Heart left ventricle (tissue), 16 donors: ENCODE measurements at regions not wholly inside any gene's neighbourhood (a gene's known extent, or its start where the extent isn't known, plus 50 kb on each side); places are given as distances from the start of the nearest gene placed in this dataset.

Experiments used
- ATAC-seq, 4 donors: fragments of 200-7000 bp; cut with Tn5 transposase; one replicate each; pipeline ENCODE4 v1.9.1; 2020 to 2022; ENCODE audit warnings: moderate library complexity in 4 of 4, mild to moderate bottlenecking in 3 of 4, moderate number of reproducible peaks in 1 of 4
- DNase-seq, 5 donors: peaks; one replicate each; pipeline ENCODE4 v3.0.0-alpha.2; 2020
- H3K27ac ChIP-seq, 12 donors: fragments of 200-600 bp; sonication (generic) in 4 of 12; one replicate each; pipeline versions ENCODE4 v1.5.0 to v1.8.0; 2016 to 2022; ENCODE audit warnings: mild to moderate bottlenecking in 2 of 12
- H3K27me3 ChIP-seq, 9 donors: fragments of 200-600 bp; sonication (generic) in 2 of 9; one replicate each; pipeline versions ENCODE4 v1.5.1 to v1.8.0; 2016 to 2022; ENCODE audit warnings: mild to moderate bottlenecking in 3 of 9
- H3K36me3 ChIP-seq, 9 donors: fragments of 200-600 bp; sonication (generic) in 2 of 9; one replicate each; pipeline versions ENCODE4 v1.5.0 to v1.8.0; 2018 to 2022; ENCODE audit warnings: mild to moderate bottlenecking in 2 of 9
- H3K4me1 ChIP-seq, 12 donors: fragments of 200-600 bp; sonication (generic) in 4 of 12; one replicate each; pipeline versions ENCODE4 v1.5.0 to v1.8.0; 2016 to 2022; ENCODE audit warnings: mild to moderate bottlenecking in 3 of 12
- H3K4me3 ChIP-seq, 12 donors: fragments of 200-600 bp; sonication (generic) in 4 of 12; one replicate each; pipeline versions ENCODE4 v1.5.0 to v1.8.0; 2017 to 2022; ENCODE audit warnings: mild to moderate bottlenecking in 9 of 12, moderate library complexity in 4 of 12
- H3K9me3 ChIP-seq, 12 donors: fragments of 200-600 bp; sonication (generic) in 4 of 12; one replicate each; pipeline versions ENCODE4 v1.5.0 to v1.8.0; 2016 to 2022; ENCODE audit warnings: mild to moderate bottlenecking in 1 of 12
- POLR2A ChIP-seq, 2 donors: fragments of 450-650 bp; IDR thresholded peaks; one replicate each; pipeline ENCODE4 v1.6.1; 2017; ENCODE audit warnings: antibody characterized with exemption in 2 of 2, mild to moderate bottlenecking in 2 of 2, moderate library complexity in 2 of 2
- WGBS, 4 donors: extraction: QIAGEN DNeasy Blood & Tissue Kit in 2 of 4; methylation state at CpG; one replicate each; pipeline versions ENCODE4 v1.1.5 to v1.1.7; 2013 to 2018; 5-methylcytosine and 5-hydroxymethylcytosine counted together
- intact Hi-C, 10 donors: fragments of 100-400 bp; cut with DNase I; formaldehyde crosslinking; loops; one replicate each; pipeline versions ENCODE4 v1.11.1 to v1.14.2; 2022
- TF ChIP-seq, protein P1 (sequence below), 12 donors: fragments of 200-600 bp; sonication (generic) in 4 of 12; IDR thresholded peaks; one replicate each; pipeline versions ENCODE4 v1.5.0 to v1.8.0; 2018 to 2022; ENCODE audit warnings: antibody characterized with exemption in 12 of 12, mild to moderate bottlenecking in 5 of 12
- donor health status: ischemic (EF 13 %, LVEDD 7.1; RV severe dilation, severe dysfunction).
- donor health status: healthy with polysubstance abuse.
- donor health status: DM: no; HTN: yes; CAD: no.
- donor health status: DM: no; HTN: no; CAD: no.
- donor health status: ischemic (EF 25% LVEDD 6.9; RV normal size, moderate dysfunction).
- donor health status: ischemic (EF 25% LVEDD 5.7; RV mildly dilated, moderate dysfunction).
- donor health status: healthy.
- donor health status: DM: yes; HTN: yes; CAD: no.
- donor health status: ischemic (EF 35%, LVEDD 5.7; RV mildly dilated, moderate dysfunction).
- donor health status: nonischemic (EF 11% LVEDD 7.7; RV severe dilation, severe dysfunction).
- donor health status: DM: yes; HTN: yes; CAD: no.
- donor health status: PGD.
- donor health status: ischemic (EF 29% LVEDD 5.4; RV normal size, mild dysfunction).
- donor health status: nonischemic (EF 23%, LVEDD 6.1; RV moderate dilation, normal function).

DNA sequence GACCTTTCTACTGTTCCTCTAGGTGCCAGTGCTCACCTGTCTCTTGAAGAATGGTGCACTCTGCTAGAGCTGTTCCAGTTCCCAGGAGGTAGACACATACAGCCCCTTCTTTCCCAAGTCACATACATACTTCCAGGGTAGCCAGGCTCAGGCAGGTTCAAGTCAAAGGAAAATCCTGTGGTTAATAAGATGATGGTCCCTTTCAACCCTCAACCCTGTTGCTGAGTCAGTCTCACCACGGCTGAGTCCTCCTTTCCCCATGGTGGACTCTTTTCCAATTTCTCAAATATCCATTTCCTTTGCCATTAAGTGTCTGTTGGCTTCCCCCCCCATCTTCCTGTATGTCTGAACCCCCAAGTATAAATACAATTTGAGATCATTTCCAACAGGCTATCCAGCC lies 56.1 kb upstream of the ACAN start:
- Histone ChIP-seq H3K4me3 (no peak overlapping the region), H3K36me3 (no peaks in the 10 kb centered on the region), H3K4me1 (no peaks in the 10 kb centered on the region), H3K9me3 (no peaks in the 10 kb centered on the region), H3K27me3 (peaks cover 0 to 34% (median 7%) of the 10 kb centered on the region in 9 donors), H3K27ac (peak overlapping the region in 1 of 12 donors; percentile 29)
- intact Hi-C loops = no loop called here
- TF ChIP-seq POLR2A (IDR thresholded peaks at IDR 0.05) = no peak
- TF ChIP-seq, protein P1, sequence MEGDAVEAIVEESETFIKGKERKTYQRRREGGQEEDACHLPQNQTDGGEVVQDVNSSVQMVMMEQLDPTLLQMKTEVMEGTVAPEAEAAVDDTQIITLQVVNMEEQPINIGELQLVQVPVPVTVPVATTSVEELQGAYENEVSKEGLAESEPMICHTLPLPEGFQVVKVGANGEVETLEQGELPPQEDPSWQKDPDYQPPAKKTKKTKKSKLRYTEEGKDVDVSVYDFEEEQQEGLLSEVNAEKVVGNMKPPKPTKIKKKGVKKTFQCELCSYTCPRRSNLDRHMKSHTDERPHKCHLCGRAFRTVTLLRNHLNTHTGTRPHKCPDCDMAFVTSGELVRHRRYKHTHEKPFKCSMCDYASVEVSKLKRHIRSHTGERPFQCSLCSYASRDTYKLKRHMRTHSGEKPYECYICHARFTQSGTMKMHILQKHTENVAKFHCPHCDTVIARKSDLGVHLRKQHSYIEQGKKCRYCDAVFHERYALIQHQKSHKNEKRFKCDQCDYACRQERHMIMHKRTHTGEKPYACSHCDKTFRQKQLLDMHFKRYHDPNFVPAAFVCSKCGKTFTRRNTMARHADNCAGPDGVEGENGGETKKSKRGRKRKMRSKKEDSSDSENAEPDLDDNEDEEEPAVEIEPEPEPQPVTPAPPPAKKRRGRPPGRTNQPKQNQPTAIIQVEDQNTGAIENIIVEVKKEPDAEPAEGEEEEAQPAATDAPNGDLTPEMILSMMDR (IDR thresholded peaks at IDR 0.05) = no peak
- no peak for ATAC-seq
- WGBS, 4 donors = 57 to 59% (median 58%) methylated on average over 1 of the region's 1 CpG
- DNase-seq = no peak

DNA sequence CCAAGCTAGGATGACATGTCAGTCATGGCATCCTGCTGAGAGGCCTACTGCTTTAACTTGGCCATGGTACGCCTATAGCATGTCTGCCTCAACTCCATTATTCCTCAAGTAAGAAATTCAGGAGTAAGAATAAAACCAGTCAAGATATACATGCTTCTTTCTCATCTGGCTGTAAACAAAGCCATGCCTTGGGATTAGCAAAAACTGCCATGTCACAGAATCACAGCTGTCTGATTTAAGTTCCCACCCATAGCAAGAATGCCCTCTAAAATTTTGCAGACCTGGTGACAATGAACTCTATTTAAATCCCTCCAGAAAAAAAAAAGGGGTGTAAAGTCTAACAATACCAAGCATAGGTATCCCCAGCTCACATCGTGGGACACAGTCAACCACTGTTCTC lies 55.6 kb upstream of the ACAN start:
- no peak for ATAC-seq
- Histone ChIP-seq H3K27me3 (peaks cover 0 to 31% (median 2%) of the 10 kb centered on the region in 9 donors), H3K9me3 (no peaks in the 10 kb centered on the region), H3K4me1 (no peaks in the 10 kb centered on the region), H3K36me3 (no peaks in the 10 kb centered on the region), H3K27ac (peak overlapping the region in 1 of 12 donors; percentile 41), H3K4me3 (no peak overlapping the region)
- intact Hi-C loops = no loop called here
- WGBS, 4 donors = 77 to 85% (median 82%) methylated on average over 2 of the region's 2 CpGs
- no peak for DNase-seq
- TF ChIP-seq, protein P1 (IDR thresholded peaks at IDR 0.05) = no peak
- TF ChIP-seq POLR2A (IDR thresholded peaks at IDR 0.05) = no peak

DNA sequence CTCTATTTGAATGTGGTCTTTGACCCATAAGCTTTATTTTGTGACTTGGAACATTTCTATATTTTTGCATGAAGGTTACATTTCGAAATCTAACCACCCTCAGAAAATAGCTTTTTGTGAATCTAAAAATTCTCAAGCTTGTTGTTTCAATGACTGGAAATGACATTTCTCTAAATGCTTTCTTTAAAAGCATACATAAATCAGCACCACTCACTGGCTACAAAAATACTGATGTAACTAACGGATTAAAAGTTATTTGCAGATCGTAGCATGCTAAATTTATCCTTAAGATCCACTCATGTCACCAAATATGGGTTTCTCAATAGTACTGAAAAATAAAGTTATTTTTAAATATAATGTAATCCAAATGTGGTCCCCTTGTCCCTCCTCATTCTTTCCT lies 55.2 kb upstream of the ACAN start:
- DNase-seq = no peak

DNA sequence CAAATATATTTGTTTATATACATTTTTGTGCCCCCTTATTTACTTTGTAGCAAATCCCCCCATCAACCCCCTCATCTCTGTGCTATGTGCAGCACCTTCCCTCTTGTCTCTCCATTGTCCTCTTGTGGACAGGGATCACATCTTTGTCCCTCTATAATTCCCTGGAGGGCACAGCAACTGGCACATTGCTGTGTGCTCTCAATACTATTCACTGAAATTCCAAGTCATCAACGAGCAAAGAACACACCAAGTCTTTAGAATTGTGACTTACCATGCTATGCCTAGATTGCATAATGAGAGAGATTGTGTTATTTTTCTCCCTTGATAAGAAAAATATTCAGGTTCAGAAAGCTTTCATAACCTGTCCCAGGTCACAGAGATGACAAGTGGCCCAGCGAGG lies 54.6 kb upstream of the ACAN start:
- peaks cover 0 to 23% (median 0%) of the 10 kb centered on the region in 9 donors for H3K27me3 ChIP-seq
- TF ChIP-seq, protein P1 (IDR thresholded peaks at IDR 0.05) = no peak
- H3K27ac ChIP-seq = no peak overlapping the region
- DNase-seq (no peak), ATAC-seq (no peak)
- intact Hi-C loops = no loop called here
- no peak overlapping the region for H3K4me3 ChIP-seq
- WGBS, 4 donors = 67 to 78% (median 73%) methylated on average over 2 of the region's 2 CpGs
- no peaks in the 10 kb centered on the region for H3K36me3 ChIP-seq
- no peaks in the 10 kb centered on the region for H3K4me1 ChIP-seq
- no peaks in the 10 kb centered on the region for H3K9me3 ChIP-seq

More for the DNA sequence above, 55.2 kb upstream of the ACAN start:
- no peak for TF ChIP-seq POLR2A (IDR thresholded peaks at IDR 0.05)
- TF ChIP-seq, protein P1 (IDR thresholded peaks at IDR 0.05) = no peak
- H3K27me3 ChIP-seq = peaks cover 0 to 29% (median 0%) of the 10 kb centered on the region in 9 donors
- H3K27ac ChIP-seq = no peak overlapping the region
- 63 to 69% (median 67%) methylated on average over 3 of the region's 3 CpGs for WGBS, 4 donors
- intact Hi-C loops = no loop called here
- no peaks in the 10 kb centered on the region for H3K36me3 ChIP-seq
- no peaks in the 10 kb centered on the region for H3K9me3 ChIP-seq
- no peak overlapping the region for H3K4me3 ChIP-seq
- H3K4me1 ChIP-seq = no peaks in the 10 kb centered on the region
- no peak for ATAC-seq
